ENCODE measurements at regions not wholly inside any gene's neighbourhood (a gene's known extent, or its start where the extent isn't known, plus 50 kb on each side); places are given as distances from the start of the nearest gene placed in this dataset.
A peak's percentile ranks its signal among the peaks of the same experiment; 100 is the strongest.

- H4K20me1 ChIP-seq (ENCODE audit: insufficient read depth, low read length): no peaks in the 10 kb centered on the region
- H3K9ac ChIP-seq (ENCODE audit: low read length): no peak overlapping the region
- H3K79me2 ChIP-seq (ENCODE audit: low read length): no peaks in the 10 kb centered on the region
- TF ChIP-seq EZH2phosphoT487 (IDR thresholded peaks at IDR 0.05; ENCODE audit: low read depth) (no peak), CTCF (IDR thresholded peaks at IDR 0.05; ENCODE audit: low read depth, low read length) (no peak)
- no peak overlapping the region for H2AFZ ChIP-seq (ENCODE audit: low read depth, low read length)
- no peak overlapping the region for H3K4me2 ChIP-seq (ENCODE audit: low read length)
- no peak overlapping the region for H3K27ac ChIP-seq (ENCODE audit: low read length)
- H3K9me3 ChIP-seq (ENCODE audit: insufficient read depth, low read length): no peaks in the 10 kb centered on the region
- H3K4me1 ChIP-seq (ENCODE audit: low read length): no peaks in the 10 kb centered on the region
- H3K36me3 ChIP-seq (replicated peaks; ENCODE audit: low read depth, low read length): no peaks in the 10 kb centered on the region
- no peak overlapping the region for H3K4me3 ChIP-seq (ENCODE audit: low read length)
- no peaks in the 10 kb centered on the region for H3K27me3 ChIP-seq (ENCODE audit: low read depth, low read length)
Observed at GRCh38 chr13:39132286-39133230, 94.3 kb downstream of the NHLRC3 start.

GRCh38 chr13:39133781-39134180, 95.5 kb downstream of the NHLRC3 start:
- H3K27ac ChIP-seq (ENCODE audit: low read length): no peak overlapping the region
- no peak overlapping the region for H2AFZ ChIP-seq (ENCODE audit: low read depth, low read length)
- H3K79me2 ChIP-seq (ENCODE audit: low read length): no peaks in the 10 kb centered on the region
- no peak overlapping the region for H3K4me3 ChIP-seq (ENCODE audit: low read length)
- H3K4me1 ChIP-seq (ENCODE audit: low read length): no peaks in the 10 kb centered on the region
- no peak overlapping the region for H3K4me2 ChIP-seq (ENCODE audit: low read length)
- H3K36me3 ChIP-seq (replicated peaks; ENCODE audit: low read depth, low read length): no peaks in the 10 kb centered on the region
- no peaks in the 10 kb centered on the region for H3K9me3 ChIP-seq (ENCODE audit: insufficient read depth, low read length)
- TF ChIP-seq CTCF (IDR thresholded peaks at IDR 0.05; ENCODE audit: low read depth, low read length): no peak
- no peak for TF ChIP-seq EZH2phosphoT487 (IDR thresholded peaks at IDR 0.05; ENCODE audit: low read depth)
- no peaks in the 10 kb centered on the region for H3K27me3 ChIP-seq (ENCODE audit: low read depth, low read length)
- H4K20me1 ChIP-seq (ENCODE audit: insufficient read depth, low read length): no peaks in the 10 kb centered on the region
- no peak overlapping the region for H3K9ac ChIP-seq (ENCODE audit: low read length)

GRCh38 chr13:39134574-39134973, 96.3 kb downstream of the NHLRC3 start:
- no peaks in the 10 kb centered on the region for H3K9me3 ChIP-seq (ENCODE audit: insufficient read depth, low read length)
- H2AFZ ChIP-seq (ENCODE audit: low read depth, low read length): no peak overlapping the region
- H4K20me1 ChIP-seq (ENCODE audit: insufficient read depth, low read length): no peaks in the 10 kb centered on the region
- no peak overlapping the region for H3K4me2 ChIP-seq (ENCODE audit: low read length)
- H3K36me3 ChIP-seq (replicated peaks; ENCODE audit: low read depth, low read length): no peaks in the 10 kb centered on the region
- H3K4me1 ChIP-seq (ENCODE audit: low read length): no peaks in the 10 kb centered on the region
- no peaks in the 10 kb centered on the region for H3K79me2 ChIP-seq (ENCODE audit: low read length)
- TF ChIP-seq EZH2phosphoT487 (IDR thresholded peaks at IDR 0.05; ENCODE audit: low read depth) (no peak), CTCF (IDR thresholded peaks at IDR 0.05; ENCODE audit: low read depth, low read length) (no peak)
- no peaks in the 10 kb centered on the region for H3K27me3 ChIP-seq (ENCODE audit: low read depth, low read length)
- no peak overlapping the region for H3K9ac ChIP-seq (ENCODE audit: low read length)
- no peak overlapping the region for H3K4me3 ChIP-seq (ENCODE audit: low read length)
- no peak overlapping the region for H3K27ac ChIP-seq (ENCODE audit: low read length)

GRCh38 chr13:39144391-39144790, 106.1 kb downstream of the NHLRC3 start:
- Histone ChIP-seq H3K4me1 (ENCODE audit: low read length) (peaks cover 14% of the 10 kb centered on the region), H3K4me2 (ENCODE audit: low read length) (peak overlapping the region; percentile 90; the same call in 1 of the 2 replicates), H3K79me2 (ENCODE audit: low read length) (no peaks in the 10 kb centered on the region), H3K9ac (ENCODE audit: low read length) (no peak overlapping the region), H3K36me3 (replicated peaks; ENCODE audit: low read depth, low read length) (no peaks in the 10 kb centered on the region), H3K4me3 (ENCODE audit: low read length) (no peak overlapping the region), H3K27me3 (ENCODE audit: low read depth, low read length) (peaks cover 22% of the 10 kb centered on the region), H3K9me3 (ENCODE audit: insufficient read depth, low read length) (no peaks in the 10 kb centered on the region; the same call in 1 of the 2 replicates), H3K27ac (ENCODE audit: low read length) (no peak overlapping the region), H4K20me1 (ENCODE audit: insufficient read depth, low read length) (no peaks in the 10 kb centered on the region), H2AFZ (ENCODE audit: low read depth, low read length) (0 out of 2 replicates have a peak overlapping the region, but pooled peaks have one; percentile 22)
- TF ChIP-seq CTCF (IDR thresholded peaks at IDR 0.05; ENCODE audit: low read depth, low read length) (no peak), EZH2phosphoT487 (IDR thresholded peaks at IDR 0.05; ENCODE audit: low read depth) (no peak)
